ENCODE measurements at regions not wholly inside any gene's neighbourhood (a gene's known extent, or its start where the extent isn't known, plus 50 kb on each side); places are given as distances from the start of the nearest gene placed in this dataset.
"Not testable (repeated sequence)": the region's sequence is repeated elsewhere in the genome, so short reads cannot be mapped to it uniquely, and the experiment has no call there.

DNA sequence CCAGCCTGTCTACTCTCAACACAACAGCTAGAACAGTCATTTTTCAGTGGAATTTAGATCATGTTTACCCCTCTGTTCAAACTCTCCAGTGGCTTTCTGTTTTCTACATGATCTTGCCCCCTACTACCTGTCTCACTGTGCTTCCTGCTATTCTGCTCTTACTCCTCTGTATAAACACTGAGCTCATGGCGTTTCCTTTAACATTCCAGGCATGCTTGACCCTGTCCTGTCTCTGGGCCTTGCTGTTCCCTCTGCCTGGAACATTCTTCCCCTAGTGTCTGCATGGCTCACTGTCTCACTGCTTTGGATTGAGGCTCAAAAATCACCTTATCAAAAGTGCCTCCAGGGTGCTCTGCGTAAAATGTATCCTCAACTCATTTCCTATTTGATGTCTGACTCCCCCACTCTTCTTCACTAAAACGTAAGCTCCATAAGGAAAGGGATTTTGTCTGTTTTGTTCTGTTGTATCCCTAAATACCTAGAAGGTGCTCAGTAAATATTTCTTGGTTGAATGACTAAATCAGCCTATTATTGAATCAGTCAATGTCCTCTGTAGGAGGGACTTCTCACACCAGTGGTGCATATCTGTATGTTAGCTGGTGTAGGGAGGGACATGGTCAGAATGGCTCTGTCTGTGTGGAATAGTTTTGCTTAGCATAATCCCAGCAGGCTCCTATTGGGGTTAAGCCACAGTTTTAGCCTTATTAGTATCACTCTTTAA, 78.0 kb upstream of the VKORC1L1 start:
- DNase-seq (ENCODE audit: low read depth, low spot score); H3K36me3 ChIP-seq (ENCODE audit: control insufficient read depth in 1 of 2, insufficient read depth in 2 of 2, low read length in 2 of 2); BruUV-seq (replicated peaks); RAD21 ChIA-PET (ENCODE audit: low non-redundant PET in 1 of 2, low total read pairs in 2 of 2, uncharacterized antibody in 2 of 2, unreplicated experiment in 2 of 2); H3K9me3 ChIP-seq (ENCODE audit: control insufficient read depth in 1 of 2, insufficient read depth in 1 of 2, low read depth in 1 of 2, low read length in 2 of 2); H3K4me1 ChIP-seq (ENCODE audit: control insufficient read depth in 1 of 2, insufficient read depth in 2 of 2, low read length in 2 of 2); POLR2A ChIA-PET; H2AFZ ChIP-seq (ENCODE audit: low read depth, low read length, poor library complexity, severe bottlenecking); H3K4me3 ChIP-seq (replicated peaks in 1 of 2; ENCODE audit: low read depth in 1 of 2, low read length in 2 of 2); H3K79me2 ChIP-seq (ENCODE audit: insufficient read depth, low read length); ATAC-seq; intact Hi-C loops (cut with micrococcal nuclease); H3K9me2 ChIP-seq (ENCODE audit: insufficient read depth); H3K27me3 ChIP-seq (ENCODE audit: insufficient read depth, low read length); H3K4me2 ChIP-seq (ENCODE audit: low read length); H3K9ac ChIP-seq (ENCODE audit: low read length); H4K20me1 ChIP-seq (ENCODE audit: insufficient read depth); CTCF ChIA-PET; H3K27ac ChIP-seq (ENCODE audit: low read depth, low read length): not testable (repeated sequence)

DNA sequence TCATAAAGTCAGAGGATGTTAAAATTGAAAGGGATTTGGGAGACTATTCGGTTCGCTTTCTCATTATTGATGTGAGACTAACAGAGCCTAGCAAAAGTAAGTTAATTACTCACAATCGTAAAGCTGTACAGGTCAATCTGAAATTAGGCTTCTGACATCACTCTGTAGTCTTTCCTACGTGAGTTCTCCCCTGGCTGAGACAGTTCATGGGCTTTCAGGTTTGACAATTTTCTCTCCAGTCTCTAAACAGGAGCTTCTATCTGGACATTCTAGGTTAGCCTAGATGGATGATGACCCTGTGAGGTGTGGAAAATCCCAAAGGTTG, 77.5 kb upstream of the VKORC1L1 start:
- H3K27me3 ChIP-seq (ENCODE audit: insufficient read depth, low read length); H3K4me1 ChIP-seq (ENCODE audit: control insufficient read depth in 1 of 2, insufficient read depth in 2 of 2, low read length in 2 of 2); POLR2A ChIA-PET; DNase-seq (ENCODE audit: low read depth, low spot score); intact Hi-C loops (cut with micrococcal nuclease); H3K4me3 ChIP-seq (replicated peaks in 1 of 2; ENCODE audit: low read depth in 1 of 2, low read length in 2 of 2); H2AFZ ChIP-seq (ENCODE audit: low read depth, low read length, poor library complexity, severe bottlenecking); H3K36me3 ChIP-seq (ENCODE audit: control insufficient read depth in 1 of 2, insufficient read depth in 2 of 2, low read length in 2 of 2); H4K20me1 ChIP-seq (ENCODE audit: insufficient read depth); H3K27ac ChIP-seq (ENCODE audit: low read depth, low read length); ATAC-seq; H3K79me2 ChIP-seq (ENCODE audit: insufficient read depth, low read length); RAD21 ChIA-PET (ENCODE audit: low non-redundant PET in 1 of 2, low total read pairs in 2 of 2, uncharacterized antibody in 2 of 2, unreplicated experiment in 2 of 2); CTCF ChIA-PET; H3K4me2 ChIP-seq (ENCODE audit: low read length); H3K9me3 ChIP-seq (ENCODE audit: control insufficient read depth in 1 of 2, insufficient read depth in 1 of 2, low read depth in 1 of 2, low read length in 2 of 2); BruUV-seq (replicated peaks); H3K9me2 ChIP-seq (ENCODE audit: insufficient read depth); H3K9ac ChIP-seq (ENCODE audit: low read length): not testable (repeated sequence)

- no peak overlapping the region for H3K9ac ChIP-seq (ENCODE audit: low read length)
- ChIA-PET POLR2A (no interaction called here), RAD21 (ENCODE audit: low non-redundant PET in 1 of 2, low total read pairs in 2 of 2, uncharacterized antibody in 2 of 2, unreplicated experiment in 2 of 2) (no interaction called here), CTCF (no interaction called here)
- TF ChIP-seq, protein P1, sequence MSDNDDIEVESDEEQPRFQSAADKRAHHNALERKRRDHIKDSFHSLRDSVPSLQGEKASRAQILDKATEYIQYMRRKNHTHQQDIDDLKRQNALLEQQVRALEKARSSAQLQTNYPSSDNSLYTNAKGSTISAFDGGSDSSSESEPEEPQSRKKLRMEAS (IDR thresholded peaks at IDR 0.05), result no peak
- TF ChIP-seq JUND (IDR thresholded peaks at IDR 0.05), result no peak
- no peak for TF ChIP-seq POLR2AphosphoS5 (IDR thresholded peaks at IDR 0.05; ENCODE audit: low read depth, low read length)
- TF ChIP-seq SP1 (IDR thresholded peaks at IDR 0.05; ENCODE audit: low read depth), result no peak
- TF ChIP-seq YY1 (IDR thresholded peaks at IDR 0.05; ENCODE audit: extremely low read depth, insufficient replicate concordance, low read depth, low read length), result no peak
- TF ChIP-seq, protein P2, sequence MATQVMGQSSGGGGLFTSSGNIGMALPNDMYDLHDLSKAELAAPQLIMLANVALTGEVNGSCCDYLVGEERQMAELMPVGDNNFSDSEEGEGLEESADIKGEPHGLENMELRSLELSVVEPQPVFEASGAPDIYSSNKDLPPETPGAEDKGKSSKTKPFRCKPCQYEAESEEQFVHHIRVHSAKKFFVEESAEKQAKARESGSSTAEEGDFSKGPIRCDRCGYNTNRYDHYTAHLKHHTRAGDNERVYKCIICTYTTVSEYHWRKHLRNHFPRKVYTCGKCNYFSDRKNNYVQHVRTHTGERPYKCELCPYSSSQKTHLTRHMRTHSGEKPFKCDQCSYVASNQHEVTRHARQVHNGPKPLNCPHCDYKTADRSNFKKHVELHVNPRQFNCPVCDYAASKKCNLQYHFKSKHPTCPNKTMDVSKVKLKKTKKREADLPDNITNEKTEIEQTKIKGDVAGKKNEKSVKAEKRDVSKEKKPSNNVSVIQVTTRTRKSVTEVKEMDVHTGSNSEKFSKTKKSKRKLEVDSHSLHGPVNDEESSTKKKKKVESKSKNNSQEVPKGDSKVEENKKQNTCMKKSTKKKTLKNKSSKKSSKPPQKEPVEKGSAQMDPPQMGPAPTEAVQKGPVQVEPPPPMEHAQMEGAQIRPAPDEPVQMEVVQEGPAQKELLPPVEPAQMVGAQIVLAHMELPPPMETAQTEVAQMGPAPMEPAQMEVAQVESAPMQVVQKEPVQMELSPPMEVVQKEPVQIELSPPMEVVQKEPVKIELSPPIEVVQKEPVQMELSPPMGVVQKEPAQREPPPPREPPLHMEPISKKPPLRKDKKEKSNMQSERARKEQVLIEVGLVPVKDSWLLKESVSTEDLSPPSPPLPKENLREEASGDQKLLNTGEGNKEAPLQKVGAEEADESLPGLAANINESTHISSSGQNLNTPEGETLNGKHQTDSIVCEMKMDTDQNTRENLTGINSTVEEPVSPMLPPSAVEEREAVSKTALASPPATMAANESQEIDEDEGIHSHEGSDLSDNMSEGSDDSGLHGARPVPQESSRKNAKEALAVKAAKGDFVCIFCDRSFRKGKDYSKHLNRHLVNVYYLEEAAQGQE (IDR thresholded peaks at IDR 0.05; ENCODE audit: low read depth), result no peak
- TF ChIP-seq TCF7L2 (IDR thresholded peaks at IDR 0.05; ENCODE audit: borderline replicate concordance, extremely low read depth, insufficient read depth, insufficient read length), result no peak
- TF ChIP-seq EZH2phosphoT487 (IDR thresholded peaks at IDR 0.05; ENCODE audit: borderline replicate concordance), result no peak
- H3K27ac ChIP-seq (ENCODE audit: low read depth, low read length), result no peak overlapping the region
- H4K20me1 ChIP-seq (ENCODE audit: insufficient read depth), result no peaks in the 10 kb centered on the region
- no peak overlapping the region for H3K4me2 ChIP-seq (ENCODE audit: low read length)
- ATAC-seq (no peak), DNase-seq (ENCODE audit: low read depth, low spot score) (no peak)
- no peak overlapping the region for H3K4me3 ChIP-seq (replicated peaks in 1 of 2; ENCODE audit: low read depth in 1 of 2, low read length in 2 of 2)
- no TSS peak for BruUV-seq (replicated peaks)
- no peak overlapping the region for H2AFZ ChIP-seq (ENCODE audit: low read depth, low read length, poor library complexity, severe bottlenecking)
- H3K27me3 ChIP-seq (ENCODE audit: insufficient read depth, low read length), result no peaks in the 10 kb centered on the region
- no peaks in the 10 kb centered on the region for H3K9me2 ChIP-seq (ENCODE audit: insufficient read depth)
- no peaks in the 10 kb centered on the region for H3K79me2 ChIP-seq (ENCODE audit: insufficient read depth, low read length)
- intact Hi-C loops (cut with micrococcal nuclease), result no loop called here
- H3K36me3 ChIP-seq (ENCODE audit: control insufficient read depth in 1 of 2, insufficient read depth in 2 of 2, low read length in 2 of 2), result no peaks in the 10 kb centered on the region
- no peaks in the 10 kb centered on the region for H3K9me3 ChIP-seq (ENCODE audit: control insufficient read depth in 1 of 2, insufficient read depth in 1 of 2, low read depth in 1 of 2, low read length in 2 of 2)
- peaks cover 0 to 6% of the 10 kb centered on the region in 2 experiments; a peak in 1 of 4 replicates for H3K4me1 ChIP-seq (ENCODE audit: control insufficient read depth in 1 of 2, insufficient read depth in 2 of 2, low read length in 2 of 2)
Observed at GRCh38 chr7:65796205-65796604, 76.7 kb upstream of the VKORC1L1 start.

Data from HCT116 (cell line).